ENCODE measurements at regions not wholly inside any gene's neighbourhood (a gene's known extent, or its start where the extent isn't known, plus 50 kb on each side); places are given as distances from the start of the nearest gene placed in this dataset.

DNA sequence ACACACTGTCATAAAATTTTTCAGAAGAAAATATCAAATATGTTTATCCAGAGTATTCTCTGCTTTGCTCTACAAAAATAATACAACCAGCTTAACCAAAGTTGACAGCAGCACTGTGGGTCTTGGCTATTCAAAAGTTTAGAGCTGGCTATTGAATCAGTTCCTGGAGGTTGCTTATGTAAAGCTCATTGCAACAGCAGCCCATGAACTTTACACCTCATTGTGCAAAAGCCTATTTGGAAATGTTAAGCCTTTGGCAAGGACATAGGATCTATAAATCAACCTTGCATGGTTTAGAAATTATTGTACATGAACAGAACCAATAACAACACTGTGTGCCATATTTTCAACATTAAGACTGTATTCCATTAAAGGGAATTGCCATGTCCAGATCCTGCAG, 714.9 kb downstream of the ADGRL2 start:
- TF ChIP-seq EZH2 (IDR thresholded peaks at IDR 0.05): no peak
- TF ChIP-seq POLR2AphosphoS5 (IDR thresholded peaks at IDR 0.05; ENCODE audit: borderline replicate concordance, low read depth, low read length): no peak

All from SK-N-MC (cell line).